Ishikawa (cell line): ENCODE measurements at regions not wholly inside any gene's neighbourhood (a gene's known extent, or its start where the extent isn't known, plus 50 kb on each side); places are given as distances from the start of the nearest gene placed in this dataset.

Experiments used
- CEBPB ChIP-seq: IDR thresholded peaks from 2 replicates; pipeline ENCODE4 v1.6.1; 2012
- CREB1 ChIP-seq: IDR thresholded peaks from 2 replicates; pipeline ENCODE4 v1.6.1; 2012; ENCODE audit warnings: low read depth
- EGR1 ChIP-seq: IDR thresholded peaks from 2 replicates; pipeline ENCODE4 v1.6.1; 2012
- EP300 ChIP-seq: IDR thresholded peaks from 2 replicates; pipeline ENCODE4 v1.6.1; 2012; ENCODE audit warnings: borderline replicate concordance
- FOXM1 ChIP-seq: IDR thresholded peaks from 2 replicates; pipeline ENCODE4 v1.6.1; 2012; ENCODE audit warnings: low read depth, borderline replicate concordance
- MAX ChIP-seq: IDR thresholded peaks from 2 replicates; pipeline ENCODE4 v1.6.1; 2012
- NFIC ChIP-seq: IDR thresholded peaks from 2 replicates; pipeline ENCODE4 v1.6.1; 2012
- RAD21 ChIP-seq: IDR thresholded peaks from 2 replicates; pipeline ENCODE4 v1.6.1; 2012; ENCODE audit warnings: low read depth
- REST ChIP-seq: IDR thresholded peaks from 2 replicates; pipeline ENCODE4 v1.6.1; 2012; ENCODE audit warnings: low read depth, mild to moderate bottlenecking
- TAF1 ChIP-seq: IDR thresholded peaks from 2 replicates; pipeline ENCODE4 v1.6.1; 2012; ENCODE audit warnings: low read depth, mild to moderate bottlenecking
- TCF12 ChIP-seq: IDR thresholded peaks from 2 replicates; pipeline ENCODE4 v1.6.1; 2012; ENCODE audit warnings: low read depth
- TEAD4 ChIP-seq: IDR thresholded peaks from 2 replicates; pipeline ENCODE4 v1.6.1; 2012
- USF1 ChIP-seq: IDR thresholded peaks from 2 replicates; pipeline ENCODE4 v1.6.1; 2012
- YY1 ChIP-seq: IDR thresholded peaks from 2 replicates; pipeline ENCODE4 v1.6.1; 2012; ENCODE audit warnings: low read depth
- ZBTB7A ChIP-seq: IDR thresholded peaks from 2 replicates; pipeline ENCODE4 v1.6.1; 2012; ENCODE audit warnings: low read depth

- no peak for TF ChIP-seq EP300
- TF ChIP-seq TEAD4, result no peak
- no peak for TF ChIP-seq REST
- no peak for TF ChIP-seq TAF1
Measured at GRCh38 chr7:115319541-115319940, 397.6 kb downstream of the MDFIC start.

GRCh38 chr7:115306586-115306985, 384.7 kb downstream of the MDFIC start:
- TF ChIP-seq ZBTB7A, result no peak
- no peak for TF ChIP-seq MAX
- TF ChIP-seq TCF12, result no peak
- TF ChIP-seq FOXM1, result no peak
- no peak for TF ChIP-seq EP300
- TF ChIP-seq TEAD4, result no peak
- no peak for TF ChIP-seq NFIC
- TF ChIP-seq CEBPB, result no peak
- no peak for TF ChIP-seq REST
- no peak for TF ChIP-seq TAF1
- no peak for TF ChIP-seq USF1
- TF ChIP-seq RAD21, result no peak
- TF ChIP-seq EGR1, result no peak
- no peak for TF ChIP-seq CREB1

- TF ChIP-seq YY1 (no peak), EGR1 (no peak), CREB1 (no peak), RAD21 (no peak), TEAD4 (no peak), EP300 (no peak), MAX (no peak), TCF12 (no peak), USF1 (no peak), NFIC (no peak), TAF1 (no peak), FOXM1 (no peak), REST (no peak), ZBTB7A (no peak)
Measured at GRCh38 chr7:115300231-115300870, 378.5 kb downstream of the MDFIC start.

GRCh38 chr7:115299397-115300037, 377.6 kb downstream of the MDFIC start:
- TF ChIP-seq ZBTB7A, result no peak
- TF ChIP-seq YY1, result no peak
- TF ChIP-seq CREB1, result no peak
- no peak for TF ChIP-seq EP300
- TF ChIP-seq MAX, result no peak
- no peak for TF ChIP-seq REST
- TF ChIP-seq TCF12, result no peak
- no peak for TF ChIP-seq TAF1
- no peak for TF ChIP-seq CEBPB
- no peak for TF ChIP-seq USF1
- no peak for TF ChIP-seq EGR1
- TF ChIP-seq NFIC, result no peak
- TF ChIP-seq RAD21, result no peak
